HG03521 (cell line): ENCODE measurements at regions not wholly inside any gene's neighbourhood (a gene's known extent, or its start where the extent isn't known, plus 50 kb on each side); places are given as distances from the start of the nearest gene placed in this dataset.

ENCODE experiments used
- ATAC-seq: cut with Tn5 transposase; IDR thresholded peaks from one replicate; pipeline ENCODE4 v1.9.1; 2021; ENCODE audit warnings: mild to moderate bottlenecking, moderate library complexity; ENCODE audit not compliant: unreplicated experiment

GRCh38 chr12:105736498-105736897 is 402.3 kb downstream of the NUAK1 start:
- ATAC-seq = no peak

GRCh38 chr12:105738051-105738450 is 400.7 kb downstream of the NUAK1 start:
- no peak for ATAC-seq

DNA sequence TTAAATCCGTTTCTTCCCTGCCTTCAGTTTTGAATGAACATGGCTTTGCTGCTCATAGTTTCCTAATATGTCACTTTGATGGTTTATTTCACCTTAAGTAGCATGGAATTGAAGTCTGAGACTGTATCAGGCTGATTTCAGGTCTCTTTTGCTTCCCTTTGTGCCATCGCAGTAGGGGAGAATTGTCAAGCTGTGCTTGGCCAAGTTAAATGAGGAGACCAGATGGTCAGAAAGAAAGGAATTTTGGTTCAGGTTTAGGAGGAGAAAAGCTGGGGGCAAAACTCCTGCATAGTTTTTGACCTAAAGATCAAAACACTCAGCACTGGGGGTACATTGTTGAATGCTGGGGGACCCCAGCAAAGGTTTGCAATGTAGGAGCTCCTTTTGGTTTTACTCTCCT is 398.4 kb downstream of the NUAK1 start:
- ATAC-seq = no peak

GRCh38 chr12:105740970-105741725 is 397.6 kb downstream of the NUAK1 start:
- ATAC-seq = no peak

- ATAC-seq = no peak
These were observed 396.8 kb downstream of the NUAK1 start for GRCh38 chr12:105741786-105742566.

DNA sequence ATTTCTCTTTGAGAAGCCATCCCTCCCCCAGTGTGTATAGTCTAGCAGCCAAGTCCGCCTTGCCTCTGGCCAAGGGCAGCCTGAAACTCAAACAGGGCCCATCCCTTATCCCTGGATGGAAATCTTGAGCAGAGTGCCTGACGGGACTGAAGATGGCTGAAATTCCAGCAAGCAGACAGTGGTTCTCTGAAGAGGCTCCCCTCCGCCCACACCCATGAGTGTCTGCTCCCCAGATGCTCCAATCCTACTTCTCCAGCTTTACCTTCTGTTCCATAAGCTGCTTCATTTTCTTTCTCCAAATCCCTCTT is 396.2 kb downstream of the NUAK1 start:
- no peak for ATAC-seq

GRCh38 chr12:105744371-105745058 is 394.2 kb downstream of the NUAK1 start:
- ATAC-seq = no peak

DNA sequence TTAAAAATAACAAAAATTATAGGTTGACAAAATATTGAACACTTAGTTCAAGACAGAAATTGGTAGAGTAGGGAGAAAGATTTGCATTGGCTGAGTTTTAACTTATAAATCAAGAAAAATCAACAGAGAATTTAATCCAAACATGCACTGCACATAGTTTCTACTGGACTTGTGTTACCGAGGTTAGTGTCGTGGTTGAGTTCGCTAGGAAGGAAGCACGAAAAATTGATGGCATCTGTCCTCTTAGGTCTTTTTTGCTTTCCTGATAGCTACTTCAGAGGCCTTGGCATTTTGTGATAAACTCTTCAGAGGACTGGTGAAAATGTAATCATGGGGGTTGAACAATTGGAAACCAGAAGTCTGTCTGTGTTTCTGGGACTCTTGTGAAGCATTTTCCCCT is 392.9 kb downstream of the NUAK1 start:
- no peak for ATAC-seq

DNA sequence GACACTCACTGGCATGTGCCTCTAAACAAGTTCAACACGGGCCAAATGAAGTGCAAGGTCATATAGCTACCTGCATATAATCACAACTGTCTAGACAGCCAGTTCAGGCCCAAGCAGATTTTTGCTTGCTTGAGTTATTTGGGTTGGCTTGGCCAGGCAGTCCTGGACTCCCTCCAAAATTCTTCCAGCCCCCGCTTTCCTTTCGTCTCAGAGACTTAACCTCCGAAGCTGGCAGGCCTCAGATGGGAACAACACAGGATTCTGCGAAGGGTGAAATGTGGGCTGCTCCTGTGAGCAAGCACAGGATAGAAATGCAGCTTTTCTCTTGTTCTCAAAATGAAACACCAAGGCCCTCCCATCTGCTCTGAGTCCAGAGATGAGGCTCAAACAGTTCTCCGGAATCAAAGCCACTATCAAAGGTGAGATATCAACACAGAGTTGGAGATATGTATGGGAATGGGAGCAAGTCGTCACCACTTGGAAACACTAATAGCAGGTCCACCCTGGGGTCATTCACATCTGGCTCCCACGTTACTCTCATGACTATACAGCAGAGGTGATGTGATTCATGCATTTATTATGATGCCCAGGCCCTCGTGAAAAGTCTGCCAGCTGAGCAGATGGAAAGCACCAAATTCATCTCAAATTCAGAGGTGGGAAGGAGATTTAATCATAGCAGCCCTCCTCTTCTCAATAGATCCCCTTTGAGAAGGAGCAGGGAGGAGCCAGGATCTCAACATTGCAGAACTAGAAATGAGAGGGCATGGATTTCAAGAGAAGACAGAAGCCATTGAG is 389.8 kb downstream of the NUAK1 start:
- ATAC-seq = no peak

GRCh38 chr12:105750096-105750495 is 388.7 kb downstream of the NUAK1 start:
- no peak for ATAC-seq

- no peak for ATAC-seq
These were observed 384.4 kb downstream of the NUAK1 start for GRCh38 chr12:105754313-105754712.

- no peak for ATAC-seq
These were observed 381.8 kb downstream of the NUAK1 start for GRCh38 chr12:105756961-105757360.

DNA sequence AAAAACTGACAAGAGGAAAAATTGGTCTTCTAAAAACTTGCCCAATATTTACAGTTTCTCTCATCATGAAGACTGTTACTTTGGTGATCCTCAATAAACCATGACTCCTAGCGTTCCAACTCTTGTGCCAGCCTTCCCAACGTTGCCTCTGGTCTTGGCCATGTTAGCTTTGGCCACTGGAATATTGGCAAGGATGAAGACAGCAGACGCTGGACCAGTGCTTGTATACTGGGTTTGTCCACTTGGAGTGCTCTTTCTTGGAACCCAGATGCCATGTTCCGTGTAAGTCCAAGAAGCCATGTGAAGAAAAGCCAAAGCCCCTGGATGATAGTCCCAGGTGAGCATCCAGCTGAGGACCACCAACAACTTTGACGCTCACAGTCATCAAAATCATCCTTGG is 379.6 kb downstream of the NUAK1 start:
- ATAC-seq = no peak

- ATAC-seq = no peak
These were observed 377.7 kb downstream of the NUAK1 start for GRCh38 chr12:105761075-105761474.

- ATAC-seq = no peak
These were observed 374.4 kb downstream of the NUAK1 start for GRCh38 chr12:105764216-105764835.

- no peak for ATAC-seq
These were observed 373.4 kb downstream of the NUAK1 start for GRCh38 chr12:105765053-105766014.

- ATAC-seq = no peak
These were observed 372.7 kb downstream of the NUAK1 start for GRCh38 chr12:105766029-105766428.

- ATAC-seq = no peak
These were observed 369.3 kb downstream of the NUAK1 start for GRCh38 chr12:105769486-105769885.

DNA sequence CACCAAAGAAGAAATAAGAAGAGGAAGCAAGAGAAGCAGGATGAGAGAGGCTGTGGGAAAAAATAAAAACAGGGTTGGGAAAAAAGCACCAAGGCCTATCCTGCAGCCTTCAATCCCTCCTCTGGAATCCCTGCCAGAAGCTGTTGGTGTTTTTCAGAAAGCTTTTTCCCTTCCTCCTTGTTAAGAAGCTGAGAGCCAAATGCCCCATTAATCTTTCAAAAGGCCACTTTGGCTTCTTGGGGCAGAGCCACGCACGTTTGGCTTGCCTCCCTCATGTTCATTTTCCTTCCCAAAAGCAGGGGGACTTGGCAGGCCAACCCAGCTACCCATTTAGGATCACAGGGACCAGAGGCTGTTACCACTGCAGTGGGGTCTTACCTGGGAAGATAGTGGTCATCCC is 365.3 kb downstream of the NUAK1 start:
- ATAC-seq = no peak

DNA sequence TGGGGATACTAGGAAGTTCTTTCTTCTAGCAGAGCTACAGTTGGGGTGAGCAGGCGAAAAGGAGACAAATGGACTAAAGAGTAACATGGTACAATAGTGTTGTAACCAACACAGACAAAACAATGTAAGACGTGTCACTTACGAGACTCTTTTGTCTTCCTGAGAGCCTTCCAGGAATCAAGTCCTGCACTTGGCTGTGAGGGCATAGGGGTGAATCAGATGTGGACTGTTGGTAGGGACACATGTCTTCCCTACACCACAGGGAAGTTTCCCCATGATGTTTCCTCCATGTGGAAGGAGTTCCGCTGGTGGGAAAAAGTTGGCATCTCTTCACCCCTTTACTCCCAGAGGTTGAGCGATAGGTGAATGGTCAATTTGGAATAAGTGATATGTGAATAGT is 364.7 kb downstream of the NUAK1 start:
- ATAC-seq = no peak
